Endothelial cell of umbilical vein (primary cell): ENCODE measurements at regions not wholly inside any gene's neighbourhood (a gene's known extent, or its start where the extent isn't known, plus 50 kb on each side); places are given as distances from the start of the nearest gene placed in this dataset.

Experiments
- BruUV-seq: library from RNA; stranded (reverse); fragments of 400-500 nt; replicated peaks from 2 replicates; lab custom pipeline; 2021; lab: Mats Ljungman, UMichigan
- CTCF ChIA-PET: fragments of 300-600, 350-600 bp; sonication (Branson Sonifier 250); formaldehyde crosslinking; loops from one replicate; lab custom pipeline; 2021; ENCODE audit warnings: antibody characterized with exemption, inconsistent platforms; lab: Charles Lee
- POLR2A ChIA-PET: fragments of 300-600, 350-600 bp; sonication (Branson Sonifier 250); formaldehyde crosslinking; loops from one replicate; lab custom pipeline; 2021; ENCODE audit warnings: antibody characterized with exemption, inconsistent platforms; lab: Charles Lee
- DNase-seq: peaks from one replicate; pipeline ENCODE4 v3.0.0-alpha.2; 2011; ENCODE audit warnings: low read depth, low spot score
- FAIRE-seq: peaks from 2 replicates; lab custom pipeline; 2011; peaks lifted over from hg19 to GRCh38; lab: Jason Lieb, UNC
- H2AFZ ChIP-seq: 2 replicates; pipeline ENCODE4 v1.6.0; 2012; ENCODE audit warnings: low read depth, low read length, control low read depth, inconsistent platforms
- H3K27ac ChIP-seq: 2 replicates; pipeline ENCODE4 v1.5.1; 2011; ENCODE audit warnings: low read depth, mild to moderate bottlenecking, control low read depth, low read length, moderate library complexity; ENCODE audit not compliant: insufficient read depth
- H3K27me3 ChIP-seq, 2 experiments: 2 replicates each; pipeline versions ENCODE4 v1.6.0 to v1.6.1; 2011; ENCODE audit warnings: low read length in 2 of 2, mixed read lengths in 1 of 2; ENCODE audit not compliant: control insufficient read depth in 2 of 2, insufficient read depth in 2 of 2
- H3K36me3 ChIP-seq, 2 experiments: 2 replicates in 1 of 2; 3 replicates in 1 of 2; pipeline ENCODE4 v1.5.1; 2011; ENCODE audit warnings: low read length in 2 of 2, mild to moderate bottlenecking in 1 of 2, moderate library complexity in 1 of 2; ENCODE audit not compliant: control insufficient read depth in 2 of 2, insufficient read depth in 2 of 2; ENCODE audit errors: extremely low read depth in 1 of 2
- H3K4me1 ChIP-seq: 3 replicates; pipeline ENCODE4 v1.5.1; 2011; ENCODE audit warnings: mild to moderate bottlenecking, low read length; ENCODE audit not compliant: control insufficient read depth, insufficient read depth; ENCODE audit errors: extremely low read depth
- H3K4me2 ChIP-seq: 2 replicates; pipeline ENCODE4 v1.6.1; 2011; ENCODE audit warnings: low read length, control low read depth, mixed read lengths; ENCODE audit not compliant: insufficient read depth
- H3K4me3 ChIP-seq, 3 experiments: fragments of 200-600 bp in 1 of 3; sonication (generic), shearing (Covaris generic) in 1 of 3; replicated peaks in 1 of 3; 2 replicates each; pipeline ENCODE4 v1.5.1; 2011 to 2016; ENCODE audit warnings: control low read depth in 3 of 3, low read length in 3 of 3, mild to moderate bottlenecking in 2 of 3, inconsistent platforms in 1 of 3, low read depth in 1 of 3, moderate library complexity in 1 of 3; ENCODE audit not compliant: insufficient read depth in 1 of 3
- H3K79me2 ChIP-seq: 2 replicates; pipeline ENCODE4 v1.6.0; 2012; ENCODE audit warnings: low read length, inconsistent platforms; ENCODE audit not compliant: control insufficient read depth, insufficient read depth
- H3K9ac ChIP-seq: replicated peaks from 2 replicates; pipeline ENCODE3; 2011; ENCODE audit warnings: low read length, control low read depth; ENCODE audit not compliant: insufficient read depth; ENCODE audit errors: extremely low read depth
- H3K9me1 ChIP-seq: replicated peaks from 3 replicates; pipeline ENCODE4 v1.6.0; 2011; ENCODE audit warnings: mild to moderate bottlenecking, low read length; ENCODE audit not compliant: control insufficient read depth, insufficient read depth; ENCODE audit errors: extremely low read depth
- H3K9me3 ChIP-seq: replicated peaks from 2 replicates; pipeline ENCODE4 v1.5.1; 2012; ENCODE audit warnings: low read length, inconsistent platforms; ENCODE audit not compliant: control insufficient read depth, insufficient read depth
- H4K20me1 ChIP-seq: replicated peaks from 2 replicates; pipeline ENCODE3; 2011; ENCODE audit warnings: mild to moderate bottlenecking, low read length; ENCODE audit not compliant: control insufficient read depth, insufficient read depth; ENCODE audit errors: extremely low read depth
- EZH2 ChIP-seq: IDR thresholded peaks from 2 replicates; pipeline ENCODE4 v1.6.1; 2012; ENCODE audit warnings: borderline replicate concordance, low read depth, mild to moderate bottlenecking, moderate library complexity, low read length, inconsistent platforms; ENCODE audit not compliant: severe bottlenecking
- FOS ChIP-seq: IDR thresholded peaks from 2 replicates; pipeline ENCODE4 v1.6.1; 2011; ENCODE audit warnings: mild to moderate bottlenecking, low read length, moderate library complexity, borderline replicate concordance; ENCODE audit not compliant: insufficient read depth
- GATA2 ChIP-seq: IDR thresholded peaks from 2 replicates; pipeline ENCODE4 v1.7.0; 2011; ENCODE audit warnings: low read depth, mild to moderate bottlenecking, moderate library complexity, mixed read lengths, low read length; ENCODE audit not compliant: insufficient read length, insufficient read depth
- JUN ChIP-seq: IDR thresholded peaks from 2 replicates; pipeline ENCODE4 v1.6.1; 2011; ENCODE audit warnings: borderline replicate concordance, low read depth; ENCODE audit not compliant: insufficient read length, insufficient read depth
- MYC ChIP-seq: IDR thresholded peaks from one replicate; pipeline ENCODE4 v1.6.1; 2011; ENCODE audit warnings: mild to moderate bottlenecking, low read depth, low read length
- POLR2A ChIP-seq: IDR thresholded peaks from 2 replicates; pipeline ENCODE4 v1.6.1; 2012; ENCODE audit warnings: low read depth, mild to moderate bottlenecking, control low read depth, low read length
- POLR2AphosphoS5 ChIP-seq: IDR thresholded peaks from 2 replicates; pipeline ENCODE4 v1.6.1; 2012; ENCODE audit warnings: low read depth, mild to moderate bottlenecking, control low read depth, low read length, moderate library complexity; ENCODE audit not compliant: insufficient read depth
- dilution Hi-C: fragments of 300-500 bp; cut with MboI; formaldehyde crosslinking; loops from one replicate; pipeline ENCODE4 v1.15.0; 2019; ENCODE audit warnings: low sequenced_read_pairs; ENCODE audit not compliant: extremely low pct_ligation_motif_present
- intact Hi-C: fragments of 100-400 bp; cut with micrococcal nuclease; formaldehyde crosslinking; loops from one replicate; pipeline ENCODE4 v1.10.0; 2022
- TF ChIP-seq, protein P1 (sequence below): IDR thresholded peaks from 2 replicates; pipeline ENCODE4 v1.6.1; 2011; ENCODE audit not compliant: insufficient read depth, insufficient read length
- TF ChIP-seq, protein P2 (sequence below), 2 donors: IDR thresholded peaks; 1 replicate in 1 of 2; 2 replicates in 1 of 2; pipeline ENCODE4 v1.5.1; 2011; ENCODE audit warnings: low read length in 2 of 2, mild to moderate bottlenecking in 2 of 2, moderate library complexity in 2 of 2, control low read depth in 1 of 2, inconsistent platforms in 1 of 2, low read depth in 1 of 2; ENCODE audit not compliant: insufficient read depth in 1 of 2; ENCODE audit errors: extremely low read depth in 1 of 2

DNA sequence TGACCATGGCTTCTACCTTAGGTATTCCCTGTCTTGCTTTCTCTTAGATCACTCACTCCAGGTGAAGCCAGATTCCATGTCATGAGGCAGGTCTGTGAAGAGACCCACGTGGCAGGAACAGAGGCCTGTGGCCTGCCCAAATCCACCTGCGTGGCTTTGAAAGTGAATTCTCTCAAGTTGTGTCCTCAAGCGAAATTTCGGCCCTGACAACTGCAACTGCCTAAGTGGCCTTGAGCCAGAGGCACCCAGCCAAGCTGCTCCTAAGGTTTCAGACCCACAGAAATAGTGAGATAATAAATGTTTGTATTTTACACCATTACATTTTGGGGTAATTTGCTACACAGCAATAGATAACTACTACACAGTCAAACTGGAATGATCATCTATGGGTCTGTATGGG lies 497.9 kb downstream of the XYLT1 start:
- BruUV-seq, result no TSS peak
- H3K27me3 ChIP-seq, result no peaks in the 10 kb centered on the region
- FAIRE-seq, result no peak
- POLR2A ChIA-PET, result no interaction called here
- DNase-seq, result no peak
- H3K9ac ChIP-seq, result no peak overlapping the region
- no peak overlapping the region for H3K4me2 ChIP-seq
- dilution Hi-C loops (no loop called here), intact Hi-C loops (no loop called here)
- no peaks in the 10 kb centered on the region for H3K4me1 ChIP-seq
- H3K9me1 ChIP-seq, result no peaks in the 10 kb centered on the region
- no peaks in the 10 kb centered on the region for H3K79me2 ChIP-seq
- no peak overlapping the region for H3K4me3 ChIP-seq
- CTCF ChIA-PET, result no interaction called here
- peaks cover 2% of the 10 kb centered on the region for H3K9me3 ChIP-seq
- no peak for TF ChIP-seq POLR2A
- no peak for TF ChIP-seq GATA2
- TF ChIP-seq, protein P1, sequence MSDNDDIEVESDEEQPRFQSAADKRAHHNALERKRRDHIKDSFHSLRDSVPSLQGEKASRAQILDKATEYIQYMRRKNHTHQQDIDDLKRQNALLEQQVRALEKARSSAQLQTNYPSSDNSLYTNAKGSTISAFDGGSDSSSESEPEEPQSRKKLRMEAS, result no peak
- TF ChIP-seq POLR2AphosphoS5, result no peak
- TF ChIP-seq FOS, result no peak
- TF ChIP-seq, protein P2, sequence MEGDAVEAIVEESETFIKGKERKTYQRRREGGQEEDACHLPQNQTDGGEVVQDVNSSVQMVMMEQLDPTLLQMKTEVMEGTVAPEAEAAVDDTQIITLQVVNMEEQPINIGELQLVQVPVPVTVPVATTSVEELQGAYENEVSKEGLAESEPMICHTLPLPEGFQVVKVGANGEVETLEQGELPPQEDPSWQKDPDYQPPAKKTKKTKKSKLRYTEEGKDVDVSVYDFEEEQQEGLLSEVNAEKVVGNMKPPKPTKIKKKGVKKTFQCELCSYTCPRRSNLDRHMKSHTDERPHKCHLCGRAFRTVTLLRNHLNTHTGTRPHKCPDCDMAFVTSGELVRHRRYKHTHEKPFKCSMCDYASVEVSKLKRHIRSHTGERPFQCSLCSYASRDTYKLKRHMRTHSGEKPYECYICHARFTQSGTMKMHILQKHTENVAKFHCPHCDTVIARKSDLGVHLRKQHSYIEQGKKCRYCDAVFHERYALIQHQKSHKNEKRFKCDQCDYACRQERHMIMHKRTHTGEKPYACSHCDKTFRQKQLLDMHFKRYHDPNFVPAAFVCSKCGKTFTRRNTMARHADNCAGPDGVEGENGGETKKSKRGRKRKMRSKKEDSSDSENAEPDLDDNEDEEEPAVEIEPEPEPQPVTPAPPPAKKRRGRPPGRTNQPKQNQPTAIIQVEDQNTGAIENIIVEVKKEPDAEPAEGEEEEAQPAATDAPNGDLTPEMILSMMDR (IDR thresholded peaks at IDR 0.05; ENCODE audit: extremely low read depth in 1 of 2, insufficient read depth in 1 of 2, low read depth in 1 of 2, low read length in 2 of 2), result no peak
- no peak for TF ChIP-seq EZH2
- TF ChIP-seq JUN, result no peak
- TF ChIP-seq MYC, result no peak
- H2AFZ ChIP-seq, result no peak overlapping the region
- no peak overlapping the region for H3K27ac ChIP-seq
- H4K20me1 ChIP-seq, result no peaks in the 10 kb centered on the region
- no peaks in the 10 kb centered on the region for H3K36me3 ChIP-seq
